CD14-positive monocyte (primary cell): ENCODE measurements at regions not wholly inside any gene's neighbourhood (a gene's known extent, or its start where the extent isn't known, plus 50 kb on each side); places are given as distances from the start of the nearest gene placed in this dataset.

ENCODE experiments used
- DNase-seq, 3 donors: peaks; one replicate each; pipeline ENCODE4 v3.0.0-alpha.2; 2011 to 2022
- H2AFZ ChIP-seq: 2 replicates; pipeline ENCODE4 v1.6.0; 2012; ENCODE audit warnings: mild to moderate bottlenecking, low read depth, low read length, inconsistent platforms; ENCODE audit not compliant: insufficient read depth, poor library complexity, severe bottlenecking
- H3K27ac ChIP-seq, 2 donors: 1 replicate in 1 of 2; 2 replicates in 1 of 2; pipeline ENCODE4 v1.5.1; 2012 to 2013; ENCODE audit warnings: low read length in 2 of 2, control low read depth in 1 of 2, inconsistent platforms in 1 of 2, low read depth in 1 of 2, mild to moderate bottlenecking in 1 of 2
- H3K27me3 ChIP-seq, 2 donors: one replicate each; pipeline versions ENCODE4 v1.6.0 to v1.6.1; 2011 to 2013; ENCODE audit warnings: low read length in 2 of 2; ENCODE audit not compliant: control insufficient read depth in 2 of 2, insufficient read depth in 2 of 2
- H3K36me3 ChIP-seq, 2 donors: replicated peaks in 1 of 2; 1 replicate in 1 of 2; 2 replicates in 1 of 2; pipeline versions ENCODE4 v1.5.1 to v1.6.1; 2012 to 2013; ENCODE audit warnings: low read length in 2 of 2, control low read depth in 1 of 2, inconsistent platforms in 1 of 2, mild to moderate bottlenecking in 1 of 2; ENCODE audit not compliant: insufficient read depth in 2 of 2, control insufficient read depth in 1 of 2
- H3K4me1 ChIP-seq, 2 donors: 1 replicate in 1 of 2; 2 replicates in 1 of 2; pipeline versions ENCODE4 v1.5.1 to v1.6.1; 2012 to 2013; ENCODE audit warnings: low read length in 2 of 2, control low read depth in 1 of 2, inconsistent platforms in 1 of 2, mild to moderate bottlenecking in 1 of 2, moderate library complexity in 1 of 2; ENCODE audit not compliant: insufficient read depth in 2 of 2, control insufficient read depth in 1 of 2
- H3K4me2 ChIP-seq: replicated peaks from 2 replicates; pipeline ENCODE3; 2012; ENCODE audit warnings: low read length, moderate library complexity, mild to moderate bottlenecking; ENCODE audit not compliant: poor library complexity, severe bottlenecking; ENCODE audit errors: extremely low read depth
- H3K4me3 ChIP-seq, 3 experiments: fragments of 200-600 bp in 1 of 3; sonication (generic) in 1 of 3; replicated peaks in 1 of 3; 1 replicate in 2 of 3; 2 replicates in 1 of 3; pipeline ENCODE4 v1.5.1; 2011 to 2013; ENCODE audit warnings: low read length in 3 of 3, mild to moderate bottlenecking in 3 of 3, control low read depth in 2 of 3, low read depth in 2 of 3, inconsistent platforms in 1 of 3, moderate library complexity in 1 of 3
- H3K79me2 ChIP-seq: 2 replicates; pipeline ENCODE4 v1.6.0; 2012; ENCODE audit warnings: mild to moderate bottlenecking, control low read depth, inconsistent platforms, low read length, moderate library complexity; ENCODE audit not compliant: insufficient read depth
- H3K9ac ChIP-seq: 2 replicates; pipeline ENCODE4 v1.6.0; 2017; ENCODE audit warnings: low read length, mild to moderate bottlenecking; ENCODE audit not compliant: insufficient read depth, poor library complexity, severe bottlenecking
- H3K9me3 ChIP-seq, 2 donors: replicated peaks in 1 of 2; 1 replicate in 1 of 2; 2 replicates in 1 of 2; pipeline versions ENCODE4 v1.5.1 to v1.6.1; 2012 to 2013; ENCODE audit warnings: low read length in 2 of 2, control low read depth in 1 of 2; ENCODE audit not compliant: control insufficient read depth in 1 of 2, insufficient read depth in 1 of 2
- H4K20me1 ChIP-seq: 2 replicates; pipeline ENCODE4 v1.6.0; 2012; ENCODE audit warnings: mild to moderate bottlenecking, low read length, control low read depth, moderate library complexity; ENCODE audit not compliant: insufficient read depth
- H3K27ac Mint-ChIP-seq, 7 donors: one replicate each; pipeline ENCODE4 v1.8.0; 2020; ENCODE audit warnings: mild to moderate bottlenecking in 7 of 7, mixed read lengths in 7 of 7, moderate library complexity in 6 of 7, inconsistent platforms in 2 of 7
- H3K27me3 Mint-ChIP-seq, 3 donors: one replicate each; pipeline ENCODE4 v1.8.0; 2021 to 2022; ENCODE audit warnings: low read depth in 3 of 3, mild to moderate bottlenecking in 3 of 3, mixed read lengths in 3 of 3, moderate library complexity in 3 of 3, inconsistent platforms in 1 of 3
- H3K36me3 Mint-ChIP-seq, 2 donors: one replicate each; pipeline ENCODE4 v1.8.0; 2020; ENCODE audit warnings: mixed read lengths in 2 of 2, inconsistent platforms in 1 of 2, mild to moderate bottlenecking in 1 of 2
- H3K4me1 Mint-ChIP-seq: one replicate; pipeline ENCODE4 v1.8.0; 2020; ENCODE audit warnings: mild to moderate bottlenecking, mixed read lengths
- H3K4me3 Mint-ChIP-seq, 2 donors: one replicate each; pipeline ENCODE4 v1.8.0; 2020; ENCODE audit warnings: mild to moderate bottlenecking in 2 of 2, mixed read lengths in 2 of 2, moderate library complexity in 1 of 2
- H3K9me3 Mint-ChIP-seq, 7 donors: one replicate each; pipeline ENCODE4 v1.8.0; 2020 to 2022; ENCODE audit warnings: mixed read lengths in 7 of 7, mild to moderate bottlenecking in 6 of 7, moderate library complexity in 6 of 7, inconsistent platforms in 2 of 7
- CTCF ChIP-seq: fragments of 200-600 bp; IDR thresholded peaks from one replicate; pipeline ENCODE4 v1.8.0; 2022; ENCODE audit warnings: antibody characterized with exemption, mild to moderate bottlenecking
- WGBS: methylation state at CpG from one replicate; pipeline ENCODE4 v1.1.5; 2013; ENCODE audit warnings: missing lambda C conversion rate; ENCODE audit not compliant: insufficient coverage; 5-methylcytosine and 5-hydroxymethylcytosine counted together
- intact Hi-C, 2 donors: fragments of 100-400 bp; cut with micrococcal nuclease; formaldehyde crosslinking; loops; one replicate each; pipeline versions ENCODE4 v1.15.0 to v1.15.1; 2023

- no peak overlapping the region for H3K4me2 ChIP-seq
- WGBS: 94% methylated on average over 9 of the region's 11 CpGs
- H3K27me3 ChIP-seq: peaks cover 3 to 4% of the 10 kb centered on the region in 2 donors
Measured at GRCh38 chr2:16262526-16263178, 322.3 kb downstream of the MYCN start.

GRCh38 chr2:16261791-16262190, 321.4 kb downstream of the MYCN start:
- no peak overlapping the region for H3K4me3 Mint-ChIP-seq
- WGBS: 100% methylated on average over 2 of the region's 2 CpGs

More at GRCh38 chr2:16262526-16263178, 322.3 kb downstream of the MYCN start:
- no peaks in the 10 kb centered on the region for H3K36me3 ChIP-seq
- no peaks in the 10 kb centered on the region for H3K36me3 Mint-ChIP-seq
- no peaks in the 10 kb centered on the region for H3K79me2 ChIP-seq
- no peaks in the 10 kb centered on the region for H3K9me3 ChIP-seq
- TF ChIP-seq CTCF: no peak
- H3K27ac Mint-ChIP-seq: no peak overlapping the region
- H3K27me3 Mint-ChIP-seq: peaks cover 0 to 6% (median 1%) of the 10 kb centered on the region in 3 donors
- no peak overlapping the region for H3K4me3 ChIP-seq
- H3K27ac ChIP-seq: no peak overlapping the region
- H3K9ac ChIP-seq: no peak overlapping the region
- intact Hi-C loops: no loop called here
- H3K4me1 ChIP-seq: no peaks in the 10 kb centered on the region
- H3K4me1 Mint-ChIP-seq: no peaks in the 10 kb centered on the region
- no peak overlapping the region for H2AFZ ChIP-seq
- H3K4me3 Mint-ChIP-seq: no peak overlapping the region
- no peak for DNase-seq
- H3K9me3 Mint-ChIP-seq: peaks cover 0 to 4% (median 0%) of the 10 kb centered on the region in 7 donors
- H4K20me1 ChIP-seq: no peaks in the 10 kb centered on the region

More at GRCh38 chr2:16261791-16262190, 321.4 kb downstream of the MYCN start:
- Mint-ChIP-seq H3K4me1 (no peaks in the 10 kb centered on the region), H3K9me3 (peaks cover 0 to 2% (median 0%) of the 10 kb centered on the region in 7 donors), H3K27ac (no peak overlapping the region), H3K36me3 (no peaks in the 10 kb centered on the region), H3K27me3 (peaks cover 0 to 12% (median 1%) of the 10 kb centered on the region in 3 donors)
- H4K20me1 ChIP-seq: no peaks in the 10 kb centered on the region
- DNase-seq: no peak
- TF ChIP-seq CTCF: no peak
- no peak overlapping the region for H3K4me3 ChIP-seq
- H3K36me3 ChIP-seq: no peaks in the 10 kb centered on the region
- no peaks in the 10 kb centered on the region for H3K4me1 ChIP-seq
- no peaks in the 10 kb centered on the region for H3K9me3 ChIP-seq
- H3K79me2 ChIP-seq: no peaks in the 10 kb centered on the region
- intact Hi-C loops: no loop called here
- no peak overlapping the region for H3K4me2 ChIP-seq
- no peak overlapping the region for H3K27ac ChIP-seq
- H2AFZ ChIP-seq: no peak overlapping the region
- peaks cover 3 to 4% of the 10 kb centered on the region in 2 donors for H3K27me3 ChIP-seq
- no peak overlapping the region for H3K9ac ChIP-seq
